ENCODE measurements at regions not wholly inside any gene's neighbourhood (a gene's known extent, or its start where the extent isn't known, plus 50 kb on each side); places are given as distances from the start of the nearest gene placed in this dataset.

- no peaks in the 10 kb centered on the region for H3K27me3 ChIP-seq
- H3K9me3 ChIP-seq = no peaks in the 10 kb centered on the region
- H3K4me3 ChIP-seq = no peak overlapping the region
- H3K36me3 ChIP-seq = no peaks in the 10 kb centered on the region
- DNase-seq (no peak), ATAC-seq (no peak)
- TF ChIP-seq POLR2A (IDR thresholded peaks at IDR 0.05) (no peak), CTCF (IDR thresholded peaks at IDR 0.05 in 4 of 5, conservative IDR thresholded peaks at IDR 0.05 in 1 of 5) (no peak)
- intact Hi-C loops (cut with DNase I; ENCODE audit: low total_unique reads) = no loop called here
- H3K4me1 ChIP-seq = no peaks in the 10 kb centered on the region
- in situ Hi-C loops (cut with MboI; ENCODE audit: low sequenced_read_pairs in 4 of 4) = no loop called here
- no peak overlapping the region for H3K27ac ChIP-seq
Observed at GRCh38 chrX:40449396-40449795, 131.4 kb upstream of the ATP6AP2 start.

- DNase-seq = no peak
- Histone ChIP-seq H3K27ac (no peak overlapping the region), H3K9me3 (no peaks in the 10 kb centered on the region), H3K4me1 (no peaks in the 10 kb centered on the region), H3K4me3 (no peak overlapping the region), H3K36me3 (no peaks in the 10 kb centered on the region), H3K27me3 (no peaks in the 10 kb centered on the region)
- ATAC-seq = no peak
- intact Hi-C loops (cut with DNase I; ENCODE audit: low total_unique reads) (no loop called here), in situ Hi-C loops (cut with MboI; ENCODE audit: low sequenced_read_pairs in 4 of 4) (no loop called here)
- TF ChIP-seq CTCF (IDR thresholded peaks at IDR 0.05 in 4 of 5, conservative IDR thresholded peaks at IDR 0.05 in 1 of 5) = no peak
- TF ChIP-seq POLR2A (IDR thresholded peaks at IDR 0.05) = no peak
Observed at GRCh38 chrX:40448793-40449192, 132.0 kb upstream of the ATP6AP2 start.

- H3K36me3 ChIP-seq = no peaks in the 10 kb centered on the region
- TF ChIP-seq POLR2A (IDR thresholded peaks at IDR 0.05) (no peak), CTCF (IDR thresholded peaks at IDR 0.05 in 4 of 5, conservative IDR thresholded peaks at IDR 0.05 in 1 of 5) (no peak)
- in situ Hi-C loops (cut with MboI; ENCODE audit: low sequenced_read_pairs in 4 of 4) (no loop called here), intact Hi-C loops (cut with DNase I; ENCODE audit: low total_unique reads) (no loop called here)
- no peaks in the 10 kb centered on the region for H3K9me3 ChIP-seq
- no peak overlapping the region for H3K4me3 ChIP-seq
- DNase-seq (no peak), ATAC-seq (no peak)
- H3K27ac ChIP-seq = no peak overlapping the region
- no peaks in the 10 kb centered on the region for H3K4me1 ChIP-seq
- no peaks in the 10 kb centered on the region for H3K27me3 ChIP-seq
Observed at GRCh38 chrX:40446921-40447320, 133.8 kb upstream of the ATP6AP2 start.

GRCh38 chrX:40445691-40446090 lies 135.1 kb upstream of the ATP6AP2 start:
- H3K4me1 ChIP-seq = no peaks in the 10 kb centered on the region
- H3K27me3 ChIP-seq = no peaks in the 10 kb centered on the region
- no peaks in the 10 kb centered on the region for H3K36me3 ChIP-seq
- TF ChIP-seq POLR2A (IDR thresholded peaks at IDR 0.05) (no peak), CTCF (IDR thresholded peaks at IDR 0.05 in 4 of 5, conservative IDR thresholded peaks at IDR 0.05 in 1 of 5) (no peak)
- H3K27ac ChIP-seq = no peak overlapping the region
- in situ Hi-C loops (cut with MboI; ENCODE audit: low sequenced_read_pairs in 4 of 4) = no loop called here
- H3K4me3 ChIP-seq = no peak overlapping the region
- intact Hi-C loops (cut with DNase I; ENCODE audit: low total_unique reads) = no loop called here
- DNase-seq (no peak), ATAC-seq (no peak)
- no peaks in the 10 kb centered on the region for H3K9me3 ChIP-seq

- Histone ChIP-seq H3K27ac (no peak overlapping the region), H3K36me3 (no peaks in the 10 kb centered on the region), H3K9me3 (no peaks in the 10 kb centered on the region), H3K27me3 (no peaks in the 10 kb centered on the region), H3K4me3 (no peak overlapping the region), H3K4me1 (no peaks in the 10 kb centered on the region)
- intact Hi-C loops (cut with DNase I; ENCODE audit: low total_unique reads) = no loop called here
- DNase-seq = no peak
- TF ChIP-seq CTCF (IDR thresholded peaks at IDR 0.05 in 4 of 5, conservative IDR thresholded peaks at IDR 0.05 in 1 of 5) (no peak), POLR2A (IDR thresholded peaks at IDR 0.05) (no peak)
- ATAC-seq = no peak
- in situ Hi-C loops (cut with MboI; ENCODE audit: low sequenced_read_pairs in 4 of 4) = no loop called here
Observed at GRCh38 chrX:40444798-40445496, 135.8 kb upstream of the ATP6AP2 start.
